NCI-H774 (cell line): ENCODE measurements at regions not wholly inside any gene's neighbourhood (a gene's known extent, or its start where the extent isn't known, plus 50 kb on each side); places are given as distances from the start of the nearest gene placed in this dataset.
"Not testable (repeated sequence)": the region's sequence is repeated elsewhere in the genome, so short reads cannot be mapped to it uniquely, and the experiment has no call there.

Source experiments
- DNase-seq: peaks from one replicate; lab custom pipeline; 2025; lab: John Stamatoyannopoulos, UW

GRCh38 chr7:13198036-13198435 is 510.6 kb downstream of the ARL4A start:
- DNase-seq, result no peak

DNA sequence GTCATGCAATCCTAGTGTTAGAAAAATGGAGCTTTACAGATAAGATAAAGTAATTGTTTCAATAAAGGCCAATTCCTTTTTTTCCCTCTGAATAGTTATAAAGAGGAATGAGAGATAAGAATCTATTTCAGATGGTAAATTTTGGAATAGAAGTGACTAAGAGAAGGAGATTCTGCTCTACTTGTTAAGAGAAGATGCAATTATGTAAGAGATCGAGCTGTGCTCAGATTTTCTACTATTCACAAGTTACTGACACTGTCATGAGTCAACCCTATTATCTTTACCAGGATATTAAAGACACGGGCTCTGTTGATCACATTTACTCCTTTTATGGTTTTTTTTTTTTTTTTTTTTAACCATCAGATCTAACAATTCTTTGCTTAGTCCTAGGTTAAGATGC is 511.3 kb downstream of the ARL4A start:
- no peak for DNase-seq

GRCh38 chr7:13201628-13202027 is 514.2 kb downstream of the ARL4A start:
- DNase-seq, result no peak

DNA sequence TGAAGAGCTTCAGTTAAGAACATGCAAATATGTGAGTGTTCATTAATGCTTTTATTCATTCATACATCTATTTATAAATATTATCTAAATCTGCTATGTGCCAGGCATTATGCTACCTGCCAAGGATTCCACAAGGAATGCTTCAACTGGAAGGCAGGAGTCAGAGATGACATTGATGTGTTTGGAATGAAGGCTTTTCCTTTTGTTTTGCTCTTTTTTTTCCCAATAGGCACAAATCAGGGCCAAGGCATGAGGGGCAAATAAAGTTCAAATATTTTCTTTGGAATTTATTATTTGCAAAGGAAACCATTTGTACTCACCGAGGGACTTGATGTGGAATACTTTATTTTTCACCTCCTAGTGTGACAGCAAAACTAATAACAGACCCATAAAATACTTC is 530.3 kb downstream of the ARL4A start:
- no peak for DNase-seq

GRCh38 chr7:13225068-13225467 is 537.6 kb downstream of the ARL4A start:
- DNase-seq, result no peak

DNA sequence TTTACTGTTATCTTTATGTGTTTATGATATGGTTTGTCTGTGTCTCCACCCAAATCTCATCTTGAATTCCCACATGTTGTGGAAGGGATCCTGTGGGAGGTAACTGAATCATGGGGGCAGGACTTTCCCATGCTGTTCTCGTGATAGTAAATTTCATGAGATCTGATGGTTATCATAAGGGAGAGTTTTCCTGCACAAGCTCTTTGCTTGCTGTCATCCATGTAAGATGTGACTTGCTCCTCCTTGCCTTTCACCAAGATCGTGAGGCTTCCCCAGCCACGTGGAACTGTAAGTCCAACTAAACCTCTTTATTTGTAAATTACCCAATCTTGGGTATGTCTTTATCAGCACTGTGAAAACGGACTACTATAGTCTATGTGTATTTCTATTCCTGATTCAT is 539.0 kb downstream of the ARL4A start:
- DNase-seq, result no peak

DNA sequence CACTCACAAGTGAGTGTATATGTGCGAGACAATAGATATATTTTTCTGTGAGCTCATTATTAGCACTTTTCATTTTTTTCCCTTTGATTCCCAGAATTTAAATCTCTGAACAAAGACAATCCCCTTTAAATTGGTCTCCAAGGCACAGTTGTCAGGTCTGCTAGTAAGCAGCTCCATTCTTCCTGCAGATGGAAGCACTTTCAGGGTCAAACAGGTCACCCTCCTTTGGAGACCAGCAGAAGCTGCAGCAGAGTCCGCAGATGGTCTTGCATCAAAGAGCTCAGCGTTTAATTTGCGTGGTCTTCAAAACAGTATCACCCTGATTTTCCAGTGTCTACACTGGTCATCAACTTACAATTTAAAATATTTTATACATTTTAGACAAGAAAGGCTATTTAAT is 543.8 kb downstream of the ARL4A start:
- no peak for DNase-seq

- DNase-seq, result no peak
Observed at GRCh38 chr7:13235436-13235835, 548.0 kb downstream of the ARL4A start.

DNA sequence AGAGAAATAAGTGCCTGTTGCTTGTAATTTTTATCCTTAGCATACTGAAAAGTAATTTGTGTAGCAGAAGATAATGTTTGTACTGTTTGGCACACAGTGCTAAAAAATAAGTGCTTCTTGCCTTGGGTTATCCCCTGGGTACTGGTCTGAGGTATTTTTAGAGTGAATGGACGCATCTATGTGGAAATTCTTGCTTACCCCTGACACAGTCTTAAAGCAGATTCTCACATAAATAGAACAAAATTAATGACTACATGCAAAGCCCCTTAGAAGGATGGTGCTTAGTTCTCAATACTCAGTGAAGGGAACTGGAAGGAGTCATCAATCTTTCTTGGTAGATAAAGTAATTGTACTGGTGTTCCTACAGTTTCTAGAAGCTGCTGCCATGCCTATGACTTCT is 548.6 kb downstream of the ARL4A start:
- DNase-seq, result no peak

DNA sequence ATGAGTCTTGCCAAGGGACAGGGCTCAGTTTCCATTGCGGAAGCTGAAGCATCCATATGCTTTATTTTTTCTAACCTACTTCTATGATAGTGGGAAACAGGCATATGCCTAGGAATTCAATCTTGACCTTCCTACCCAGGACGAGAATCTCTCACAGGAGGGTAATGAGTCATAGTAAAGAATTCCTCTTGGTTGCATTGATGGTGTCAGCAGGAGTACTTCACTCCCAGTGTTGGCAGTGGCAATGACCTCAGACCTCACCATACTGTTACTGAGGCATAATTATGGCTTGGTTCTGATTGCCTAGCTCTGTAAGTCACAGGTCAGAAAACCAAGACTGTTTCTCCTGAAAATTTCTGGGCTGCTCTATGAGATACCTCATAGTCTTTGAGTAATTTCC is 552.9 kb downstream of the ARL4A start:
- DNase-seq, result no peak

- no peak for DNase-seq
Observed at GRCh38 chr7:13241416-13241815, 554.0 kb downstream of the ARL4A start.

DNA sequence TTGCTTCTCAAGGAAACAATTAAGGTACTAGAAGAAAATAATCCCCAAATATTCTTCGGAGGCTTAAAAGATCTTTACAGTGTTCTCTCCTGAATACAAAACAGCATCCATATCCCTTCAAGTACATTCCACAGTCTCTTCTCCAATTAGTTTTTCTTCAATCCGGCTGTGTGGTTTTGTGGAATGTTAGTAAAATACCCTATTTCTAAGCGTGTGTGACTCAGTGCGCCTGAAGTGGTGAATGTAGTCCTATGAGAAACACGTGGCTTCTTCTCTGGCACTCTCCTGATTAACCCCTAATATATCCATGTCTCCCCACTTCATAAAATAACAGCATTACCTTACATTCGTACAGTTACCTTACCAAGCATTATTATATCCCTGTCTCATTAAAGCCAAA is 570.2 kb downstream of the ARL4A start:
- no peak for DNase-seq

GRCh38 chr7:13258386-13258785 is 571.0 kb downstream of the ARL4A start:
- no peak for DNase-seq

DNA sequence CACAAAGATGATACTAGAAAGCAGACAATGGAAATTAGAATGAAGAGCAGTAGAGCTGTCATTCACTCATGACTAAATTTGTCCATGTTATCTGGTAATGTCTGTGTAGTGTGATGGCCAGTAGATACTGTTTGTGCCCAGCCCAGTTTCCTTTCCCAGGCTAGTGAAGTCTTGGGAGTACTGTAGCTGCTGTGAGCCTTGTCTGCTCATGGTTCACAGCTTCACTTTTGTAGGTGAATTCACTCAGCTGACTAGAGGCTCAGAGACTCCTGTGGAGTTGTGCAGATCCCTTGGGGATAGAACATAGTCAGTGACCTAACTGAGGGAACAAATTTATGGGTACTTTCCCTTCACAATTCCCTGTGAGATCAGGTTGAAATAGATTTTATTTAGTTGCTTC is 572.5 kb downstream of the ARL4A start:
- no peak for DNase-seq

DNA sequence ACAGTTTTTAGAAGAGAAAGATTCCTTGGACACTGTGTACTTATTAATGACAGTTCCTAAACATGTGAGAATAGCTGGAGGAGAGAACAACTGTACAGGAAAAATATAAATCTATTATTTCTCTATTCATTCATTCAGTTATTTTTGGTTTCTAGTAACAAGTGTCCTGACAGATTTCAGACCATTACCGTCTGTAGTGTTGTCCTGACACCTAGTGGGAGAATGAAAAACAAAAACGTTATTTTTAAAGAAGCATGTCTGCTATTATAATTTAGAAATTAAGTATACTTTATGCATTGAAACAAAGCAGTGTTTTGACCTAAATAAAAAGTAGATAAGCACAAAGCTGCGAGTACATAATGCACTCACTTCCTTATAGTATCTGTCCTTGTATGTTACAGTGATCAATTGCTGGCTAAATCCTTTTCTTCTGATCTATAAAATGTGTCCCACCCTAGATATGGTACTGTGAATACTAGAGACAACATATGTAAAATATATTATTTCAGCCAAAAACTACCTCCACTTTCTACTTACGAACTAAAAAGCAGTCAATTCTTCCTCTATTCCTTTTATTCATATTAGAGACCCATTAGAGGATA is 575.6 kb downstream of the ARL4A start:
- DNase-seq, result peak; percentile 22

DNA sequence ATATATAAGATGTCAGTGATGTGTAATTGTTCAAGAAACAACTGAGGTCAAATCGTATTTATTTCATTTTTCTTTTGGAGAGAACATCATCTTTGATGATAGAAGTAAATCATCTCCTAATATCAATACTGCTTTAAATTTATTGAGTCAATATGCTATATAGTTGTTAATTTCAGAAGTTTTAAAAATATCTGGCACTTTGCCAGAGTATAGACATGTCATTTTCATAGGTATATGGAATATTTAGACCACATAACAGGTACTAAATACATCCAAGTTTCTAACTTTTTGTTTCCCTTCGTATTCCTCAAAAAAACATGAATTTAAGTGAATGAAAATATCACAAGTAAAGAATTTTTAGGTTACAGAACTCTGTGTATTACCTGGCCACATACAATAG is 577.8 kb downstream of the ARL4A start:
- no peak for DNase-seq

DNA sequence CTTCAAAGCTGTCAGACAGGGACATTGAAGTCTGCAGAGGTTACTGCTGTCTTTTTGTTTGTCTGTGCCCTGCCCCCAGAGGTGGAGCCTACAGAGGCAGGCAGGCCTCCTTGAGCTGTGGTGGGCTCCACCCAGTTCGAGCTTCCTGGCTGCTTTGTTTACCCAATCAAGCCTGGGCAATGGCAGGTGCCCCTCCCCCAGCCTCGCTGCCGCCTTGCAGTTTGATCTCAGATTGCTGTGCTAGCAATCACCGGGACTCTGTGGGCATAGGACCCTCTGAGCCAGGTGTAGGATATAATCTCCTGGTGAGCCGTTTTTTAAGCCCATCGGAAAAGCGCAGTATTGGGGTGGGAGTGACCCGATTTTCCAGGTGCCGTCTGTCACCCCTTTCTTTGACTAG is 586.8 kb downstream of the ARL4A start:
- not testable (repeated sequence) for DNase-seq

GRCh38 chr7:13276977-13277376 is 589.5 kb downstream of the ARL4A start:
- no peak for DNase-seq

- no peak for DNase-seq
Observed at GRCh38 chr7:13278020-13278419, 590.6 kb downstream of the ARL4A start.

DNA sequence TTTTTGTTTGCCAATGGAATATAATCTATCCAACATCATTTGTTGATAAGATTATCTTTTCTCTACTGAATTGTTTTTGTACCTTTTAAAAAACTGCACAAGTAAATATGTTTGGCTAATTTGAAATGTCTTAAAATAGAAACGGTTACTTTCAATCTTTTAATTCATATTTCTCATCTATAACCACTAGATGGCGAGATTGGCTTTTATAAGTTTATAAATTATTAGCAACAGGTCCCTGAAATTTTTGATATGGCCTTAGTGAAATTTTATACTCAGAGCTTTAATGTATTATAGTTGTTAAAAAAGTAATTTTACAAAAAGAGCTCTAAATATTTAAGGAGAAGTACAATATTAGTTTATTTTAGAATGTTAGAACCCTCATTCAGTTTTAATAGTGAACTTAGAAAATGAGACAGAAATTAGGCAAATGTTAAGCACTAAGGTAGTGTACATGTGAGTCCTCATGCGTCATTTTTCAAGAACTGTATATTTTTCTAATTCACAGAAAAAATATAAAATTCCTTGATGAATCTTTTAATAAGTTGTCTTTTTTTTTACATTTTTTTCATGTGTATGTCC is 592.5 kb downstream of the ARL4A start:
- peak; percentile 51 for DNase-seq

GRCh38 chr7:13282377-13282980 is 595.0 kb downstream of the ARL4A start:
- DNase-seq, result peak; percentile 51

DNA sequence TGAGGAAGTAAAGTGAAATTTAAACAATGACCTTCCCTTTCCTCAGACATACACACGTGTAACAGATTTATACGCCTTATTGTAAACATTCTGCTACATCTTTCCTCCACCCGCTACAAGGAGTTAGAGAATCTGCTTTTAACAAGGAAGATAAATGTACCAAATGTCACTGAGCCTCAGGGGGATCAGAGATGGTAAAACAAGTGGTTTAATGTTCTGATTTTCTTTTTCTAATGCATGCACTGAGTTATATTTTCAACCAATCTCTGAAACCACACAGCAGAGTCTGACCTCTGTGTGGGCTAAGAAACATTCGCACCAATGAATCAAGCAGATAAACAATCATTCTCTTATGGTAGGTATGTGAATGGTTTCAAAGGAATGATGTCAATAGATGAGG is 599.5 kb downstream of the ARL4A start:
- no peak for DNase-seq

DNA sequence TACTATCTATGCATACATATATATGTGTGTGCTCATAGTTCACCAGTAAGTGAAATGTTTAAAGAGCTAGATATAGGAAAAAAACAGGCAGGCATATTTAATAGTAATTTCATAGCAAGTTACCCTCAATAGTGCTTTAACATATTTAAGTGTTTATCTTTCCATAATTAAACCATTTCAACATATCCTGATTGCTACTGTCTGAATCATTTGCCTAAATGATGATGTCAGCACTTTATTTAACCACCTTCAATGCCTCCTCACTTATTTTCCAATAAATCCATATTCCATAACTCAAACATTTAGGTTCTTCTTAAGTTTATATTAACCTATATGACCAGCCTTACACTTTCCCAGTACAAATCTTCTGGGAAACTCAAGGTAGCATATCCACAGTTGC is 601.1 kb downstream of the ARL4A start:
- no peak for DNase-seq

DNA sequence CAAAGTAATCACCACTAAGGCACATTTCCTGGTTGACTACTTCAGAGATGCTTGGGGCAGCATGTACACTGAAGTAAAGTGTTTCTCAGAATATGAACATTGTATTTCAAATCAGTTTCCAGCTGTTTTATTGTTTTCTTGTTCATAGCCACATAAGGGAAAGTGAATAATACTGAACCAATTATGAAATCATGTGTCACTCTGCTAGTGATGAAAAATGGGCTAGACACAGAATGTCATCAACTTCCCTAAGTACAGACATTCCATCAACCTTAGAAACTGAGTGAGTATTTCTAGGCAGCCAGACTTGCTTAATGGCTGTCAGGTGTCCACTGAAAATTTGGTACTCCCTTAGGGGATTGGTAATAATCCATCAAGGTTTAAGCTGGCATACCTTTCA is 603.5 kb downstream of the ARL4A start:
- no peak for DNase-seq
